K562 (cell line): ENCODE measurements at regions not wholly inside any gene's neighbourhood (a gene's known extent, or its start where the extent isn't known, plus 50 kb on each side); places are given as distances from the start of the nearest gene placed in this dataset.
"Not testable (repeated sequence)": the region's sequence is repeated elsewhere in the genome, so short reads cannot be mapped to it uniquely, and the experiment has no call there.

Experiments used
- ATAC-seq: fragments of 200-7000 bp; cut with Tn5 transposase; 3 replicates; pipeline ENCODE4 v1.9.1; 2020; ENCODE audit warnings: moderate library complexity
- BruUV-seq: library from RNA; stranded (reverse); fragments of 400-500 nt; replicated peaks from 2 replicates; lab custom pipeline; 2021; lab: Mats Ljungman, UMichigan
- CTCF ChIA-PET: fragments of 300-600 bp; formaldehyde crosslinking; extraction: SDS; loops from one replicate; lab custom pipeline; 2021; ENCODE audit warnings: low intra/inter-chr PET ratio; lab: Yijun Ruan, JAX
- POLR2A ChIA-PET: fragments of 300-600, 350-650 bp; sonication (Branson Sonifier 250); formaldehyde crosslinking; extraction: SDS; loops from one replicate; lab custom pipeline; 2021; ENCODE audit warnings: antibody characterized with exemption, inconsistent platforms; lab: Yijun Ruan, JAX
- DNase-seq, 4 experiments: peaks; one replicate each; pipeline versions ENCODE4 v3.0.0 to v3.0.0-alpha.2; 2011 to 2018; ENCODE audit warnings: low spot score in 3 of 4, mixed read lengths in 3 of 4; ENCODE audit errors: extremely low read depth in 1 of 4
- FAIRE-seq: peaks from 2 replicates; lab custom pipeline; 2011; peaks lifted over from hg19 to GRCh38; lab: Jason Lieb, UNC
- H2AFZ ChIP-seq: 2 replicates; pipeline ENCODE4 v1.6.0; 2011; ENCODE audit warnings: low read depth, low read length, control low read depth, inconsistent platforms
- H3K27ac ChIP-seq: fragments of 200-600 bp; 3 replicates; pipeline ENCODE4 v1.8.0; 2011; ENCODE audit warnings: low read depth, mild to moderate bottlenecking, control low read depth, inconsistent platforms, low read length, moderate library complexity, mixed read lengths; ENCODE audit errors: extremely low read depth
- H3K27me3 ChIP-seq, 2 experiments: fragments of 300-600 bp in 1 of 2; 2 replicates in 1 of 2; 3 replicates in 1 of 2; pipeline versions ENCODE4 v1.6.0 to v1.8.0; 2011; ENCODE audit warnings: inconsistent platforms in 2 of 2, low read length in 2 of 2, mild to moderate bottlenecking in 1 of 2, mixed read lengths in 1 of 2, moderate library complexity in 1 of 2; ENCODE audit not compliant: control insufficient read depth in 2 of 2, insufficient read depth in 2 of 2
- H3K36me3 ChIP-seq: fragments of 300-600 bp; 3 replicates; pipeline ENCODE4 v1.8.0; 2011; ENCODE audit warnings: mild to moderate bottlenecking, low read length, inconsistent platforms; ENCODE audit not compliant: control insufficient read depth, insufficient read depth
- H3K4me1 ChIP-seq, 2 experiments: fragments of 200-600 bp in 1 of 2; replicated peaks in 1 of 2; 2 replicates in 1 of 2; 3 replicates in 1 of 2; pipeline versions ENCODE4 v1.5.1 to v1.8.0; 2011; ENCODE audit warnings: inconsistent platforms in 2 of 2, low read length in 2 of 2, mild to moderate bottlenecking in 1 of 2, mixed read lengths in 1 of 2, moderate library complexity in 1 of 2; ENCODE audit not compliant: control insufficient read depth in 2 of 2, insufficient read depth in 2 of 2
- H3K4me2 ChIP-seq: 2 replicates; pipeline ENCODE4 v1.6.1; 2011; ENCODE audit warnings: low read length, control low read depth, inconsistent platforms, mixed read lengths; ENCODE audit not compliant: insufficient read depth
- H3K4me3 ChIP-seq: fragments of 200-600 bp; sonication (generic), shearing (Covaris generic); 2 replicates; pipeline ENCODE4 v1.5.1; 2016; ENCODE audit warnings: control low read depth, inconsistent platforms
- H3K79me2 ChIP-seq: fragments of 200-600 bp; 3 replicates; pipeline ENCODE4 v1.8.0; 2011; ENCODE audit warnings: low read length, inconsistent platforms; ENCODE audit not compliant: control insufficient read depth, insufficient read depth
- H3K9ac ChIP-seq, 2 experiments: 2 replicates each; pipeline versions ENCODE4 v1.6.0 to v1.6.1; 2011; ENCODE audit warnings: low read depth in 2 of 2, low read length in 2 of 2, control low read depth in 1 of 2, inconsistent platforms in 1 of 2, mild to moderate bottlenecking in 1 of 2, mixed read lengths in 1 of 2; ENCODE audit not compliant: insufficient read depth in 1 of 2
- H3K9me1 ChIP-seq: one replicate; pipeline ENCODE4 v1.6.0; 2011; ENCODE audit warnings: inconsistent platforms, mild to moderate bottlenecking, low read length, moderate library complexity; ENCODE audit not compliant: control insufficient read depth, insufficient read depth
- H3K9me3 ChIP-seq: replicated peaks from 2 replicates; pipeline ENCODE4 v1.5.1; 2011; ENCODE audit warnings: low read depth, low read length, inconsistent platforms; ENCODE audit not compliant: control insufficient read depth, insufficient read depth
- H4K20me1 ChIP-seq: replicated peaks from 2 replicates; pipeline ENCODE4 v1.6.1; 2011; ENCODE audit warnings: low read length, inconsistent platforms, mixed read lengths; ENCODE audit not compliant: control insufficient read depth, insufficient read depth
- EWSR1 ChIP-seq: fragments of 450-650 bp; IDR thresholded peaks from 2 replicates; pipeline ENCODE4 v1.6.1; 2018; ENCODE audit warnings: borderline replicate concordance, mild to moderate bottlenecking, low read depth, moderate library complexity; ENCODE audit not compliant: partially characterized antibody
- FOXJ2 ChIP-seq: fragments of 200-800 bp; sonication (Bioruptor generic); IDR thresholded peaks from 2 replicates; pipeline ENCODE4 v1.6.1; 2016; ENCODE audit warnings: missing genetic modification characterization, missing compliant biosample characterization
- MAFF ChIP-seq: IDR thresholded peaks from 2 replicates; pipeline ENCODE4 v1.6.1; 2012; ENCODE audit warnings: low read length, improper control_type of control experiment
- PML ChIP-seq: IDR thresholded peaks from 2 replicates; pipeline ENCODE4 v1.6.1; 2012; ENCODE audit warnings: low read length, inconsistent platforms
- WGBS: fragments of 100-300 bp; shearing (Covaris generic); methylation state at CpG from one replicate; pipeline ENCODE4 v1.1.6; 2016; ENCODE audit warnings: low coverage, mixed read lengths; ENCODE audit not compliant: insufficient coverage; ENCODE audit errors: missing lambda C conversion rate; 5-methylcytosine and 5-hydroxymethylcytosine counted together
- in situ Hi-C: fragments of 300-500 bp; cut with MboI; formaldehyde crosslinking; loops from 4 replicates; pipeline ENCODE4 v1.15.0; 2018; ENCODE audit warnings: inconsistent platforms, mixed read lengths
- intact Hi-C: fragments of 100-400 bp; cut with micrococcal nuclease; formaldehyde crosslinking; loops from 2 replicates; pipeline ENCODE4 v1.14.2; 2022
- TF ChIP-seq, protein P1 (sequence below): fragments of 450-650 bp; formaldehyde crosslinking; conservative IDR thresholded peaks from 2 replicates; pipeline ENCODE4 v1.4.0; 2022; ENCODE audit warnings: mild to moderate bottlenecking, missing genetic modification characterization
- TF ChIP-seq, protein P2 (sequence below): sonication (generic); formaldehyde crosslinking; IDR thresholded peaks from 2 replicates; pipeline ENCODE4 v1.8.0; 2022; ENCODE audit warnings: mild to moderate bottlenecking, missing genetic modification reagents
- TF ChIP-seq, protein P3 (sequence below), 3 experiments: fragments of 200-800 bp in 1 of 3; fragments of 250-450 bp in 1 of 3; fragments of 450-650 bp in 1 of 3; sonication (Bioruptor Pico) in 1 of 3; sonication (Bioruptor generic) in 1 of 3; formaldehyde crosslinking in 1 of 3; IDR thresholded peaks; 2 replicates each; pipeline versions ENCODE4 v1.6.1 to v1.8.0; 2016 to 2022; ENCODE audit warnings: mild to moderate bottlenecking in 2 of 3, missing genetic modification characterization in 2 of 3, missing compliant biosample characterization in 1 of 3, moderate library complexity in 1 of 3

DNA sequence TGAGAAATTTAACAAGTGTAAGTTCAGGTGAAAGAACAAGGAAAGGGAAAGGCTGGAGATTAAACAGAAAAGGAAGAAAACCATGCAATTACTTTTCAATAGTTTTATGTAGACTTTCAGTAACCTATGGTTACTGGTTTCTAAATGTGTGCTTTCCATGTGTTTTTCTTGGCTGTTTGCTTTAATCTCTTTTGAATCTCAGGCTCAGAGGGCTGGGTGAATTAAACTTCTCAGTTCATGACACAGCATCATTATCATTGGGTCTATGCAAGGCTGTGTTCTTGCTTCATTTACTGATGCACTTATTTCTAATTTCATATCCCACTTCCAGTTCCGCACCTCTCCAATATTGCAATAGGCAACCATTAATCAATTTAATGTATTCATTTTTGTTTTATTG, 266.5 kb upstream of the UGT8 start:
- DNase-seq (no peak), ATAC-seq (no peak), FAIRE-seq (no peak)
- in situ Hi-C loops (no loop called here), intact Hi-C loops (no loop called here)
- TF ChIP-seq, protein P1, sequence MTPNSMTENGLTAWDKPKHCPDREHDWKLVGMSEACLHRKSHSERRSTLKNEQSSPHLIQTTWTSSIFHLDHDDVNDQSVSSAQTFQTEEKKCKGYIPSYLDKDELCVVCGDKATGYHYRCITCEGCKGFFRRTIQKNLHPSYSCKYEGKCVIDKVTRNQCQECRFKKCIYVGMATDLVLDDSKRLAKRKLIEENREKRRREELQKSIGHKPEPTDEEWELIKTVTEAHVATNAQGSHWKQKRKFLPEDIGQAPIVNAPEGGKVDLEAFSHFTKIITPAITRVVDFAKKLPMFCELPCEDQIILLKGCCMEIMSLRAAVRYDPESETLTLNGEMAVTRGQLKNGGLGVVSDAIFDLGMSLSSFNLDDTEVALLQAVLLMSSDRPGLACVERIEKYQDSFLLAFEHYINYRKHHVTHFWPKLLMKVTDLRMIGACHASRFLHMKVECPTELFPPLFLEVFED = no peak
- TF ChIP-seq PML (no peak), MAFF (no peak), EWSR1 (no peak), FOXJ2 (tag) (no peak)
- TF ChIP-seq, protein P2, sequence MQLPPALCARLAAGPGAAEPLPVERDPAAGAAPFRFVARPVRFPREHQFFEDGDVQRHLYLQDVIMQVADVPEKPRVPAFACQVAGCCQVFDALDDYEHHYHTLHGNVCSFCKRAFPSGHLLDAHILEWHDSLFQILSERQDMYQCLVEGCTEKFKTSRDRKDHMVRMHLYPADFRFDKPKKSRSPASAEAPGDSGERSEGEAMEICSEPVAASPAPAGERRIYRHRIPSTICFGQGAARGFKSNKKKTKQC (CRISPR knock-in tag) = no peak
- TF ChIP-seq, protein P3, sequence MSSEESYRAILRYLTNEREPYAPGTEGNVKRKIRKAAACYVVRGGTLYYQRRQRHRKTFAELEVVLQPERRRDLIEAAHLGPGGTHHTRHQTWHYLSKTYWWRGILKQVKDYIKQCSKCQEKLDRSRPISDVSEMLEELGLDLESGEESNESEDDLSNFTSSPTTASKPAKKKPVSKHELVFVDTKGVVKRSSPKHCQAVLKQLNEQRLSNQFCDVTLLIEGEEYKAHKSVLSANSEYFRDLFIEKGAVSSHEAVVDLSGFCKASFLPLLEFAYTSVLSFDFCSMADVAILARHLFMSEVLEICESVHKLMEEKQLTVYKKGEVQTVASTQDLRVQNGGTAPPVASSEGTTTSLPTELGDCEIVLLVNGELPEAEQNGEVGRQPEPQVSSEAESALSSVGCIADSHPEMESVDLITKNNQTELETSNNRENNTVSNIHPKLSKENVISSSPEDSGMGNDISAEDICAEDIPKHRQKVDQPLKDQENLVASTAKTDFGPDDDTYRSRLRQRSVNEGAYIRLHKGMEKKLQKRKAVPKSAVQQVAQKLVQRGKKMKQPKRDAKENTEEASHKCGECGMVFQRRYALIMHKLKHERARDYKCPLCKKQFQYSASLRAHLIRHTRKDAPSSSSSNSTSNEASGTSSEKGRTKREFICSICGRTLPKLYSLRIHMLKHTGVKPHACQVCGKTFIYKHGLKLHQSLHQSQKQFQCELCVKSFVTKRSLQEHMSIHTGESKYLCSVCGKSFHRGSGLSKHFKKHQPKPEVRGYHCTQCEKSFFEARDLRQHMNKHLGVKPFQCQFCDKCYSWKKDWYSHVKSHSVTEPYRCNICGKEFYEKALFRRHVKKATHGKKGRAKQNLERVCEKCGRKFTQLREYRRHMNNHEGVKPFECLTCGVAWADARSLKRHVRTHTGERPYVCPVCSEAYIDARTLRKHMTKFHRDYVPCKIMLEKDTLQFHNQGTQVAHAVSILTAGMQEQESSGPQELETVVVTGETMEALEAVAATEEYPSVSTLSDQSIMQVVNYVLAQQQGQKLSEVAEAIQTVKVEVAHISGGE (CRISPR knock-in tag; IDR thresholded peaks at IDR 0.05) = no peak
- Histone ChIP-seq H3K4me1 (no peaks in the 10 kb centered on the region), H3K9ac (no peak overlapping the region), H2AFZ (no peak overlapping the region), H3K36me3 (no peaks in the 10 kb centered on the region), H3K79me2 (no peaks in the 10 kb centered on the region), H3K27me3 (no peaks in the 10 kb centered on the region), H3K9me1 (no peaks in the 10 kb centered on the region), H3K9me3 (no peaks in the 10 kb centered on the region; the same call in 1 of the 2 replicates), H3K4me2 (no peak overlapping the region), H3K27ac (no peak overlapping the region), H4K20me1 (no peaks in the 10 kb centered on the region), H3K4me3 (no peak overlapping the region)
- CTCF ChIA-PET = no interaction called here
- 0% methylated on average over 1 of the region's 1 CpG for WGBS
- no TSS peak for BruUV-seq
- POLR2A ChIA-PET = no interaction called here

DNA sequence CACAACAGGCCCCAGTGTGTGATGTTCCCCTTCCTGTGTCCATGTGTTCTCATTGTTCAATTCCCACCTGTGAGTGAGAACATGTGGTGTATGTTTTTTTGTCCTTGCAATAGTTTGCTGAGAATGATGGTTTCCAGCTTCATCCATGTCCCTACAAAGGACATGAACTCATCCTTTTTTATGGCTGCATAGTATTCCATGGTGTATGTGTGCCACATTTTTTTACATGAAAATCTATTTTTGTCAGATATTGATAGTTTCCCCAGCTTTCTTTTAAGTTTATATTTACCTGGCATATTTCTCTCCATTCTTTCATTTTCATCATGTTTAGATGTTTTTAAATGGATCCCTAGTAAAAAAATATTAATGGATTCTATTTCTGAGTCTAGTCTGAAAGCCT, 264.2 kb upstream of the UGT8 start:
- intact Hi-C loops, FAIRE-seq, H3K79me2 ChIP-seq, ATAC-seq, H3K4me3 ChIP-seq, POLR2A ChIA-PET, H3K9me1 ChIP-seq, H3K27me3 ChIP-seq, H3K4me2 ChIP-seq, H2AFZ ChIP-seq, H3K4me1 ChIP-seq, H3K27ac ChIP-seq, H3K36me3 ChIP-seq, CTCF ChIA-PET, H4K20me1 ChIP-seq, DNase-seq, BruUV-seq, H3K9ac ChIP-seq, H3K9me3 ChIP-seq, in situ Hi-C loops: not testable (repeated sequence)
